ENCODE measurements at regions not wholly inside any gene's neighbourhood (a gene's known extent, or its start where the extent isn't known, plus 50 kb on each side); places are given as distances from the start of the nearest gene placed in this dataset.

GRCh38 chr5:35518104-35518503, 99.6 kb upstream of the SPEF2 start:
- no peaks in the 10 kb centered on the region for H3K27me3 ChIP-seq (ENCODE audit: insufficient read depth in 3 of 3, low read length in 2 of 3)
- H3K4me3 ChIP-seq = no peak overlapping the region
- no peak for ATAC-seq
- no peaks in the 10 kb centered on the region for H3K4me1 ChIP-seq
- TF ChIP-seq, protein P1, sequence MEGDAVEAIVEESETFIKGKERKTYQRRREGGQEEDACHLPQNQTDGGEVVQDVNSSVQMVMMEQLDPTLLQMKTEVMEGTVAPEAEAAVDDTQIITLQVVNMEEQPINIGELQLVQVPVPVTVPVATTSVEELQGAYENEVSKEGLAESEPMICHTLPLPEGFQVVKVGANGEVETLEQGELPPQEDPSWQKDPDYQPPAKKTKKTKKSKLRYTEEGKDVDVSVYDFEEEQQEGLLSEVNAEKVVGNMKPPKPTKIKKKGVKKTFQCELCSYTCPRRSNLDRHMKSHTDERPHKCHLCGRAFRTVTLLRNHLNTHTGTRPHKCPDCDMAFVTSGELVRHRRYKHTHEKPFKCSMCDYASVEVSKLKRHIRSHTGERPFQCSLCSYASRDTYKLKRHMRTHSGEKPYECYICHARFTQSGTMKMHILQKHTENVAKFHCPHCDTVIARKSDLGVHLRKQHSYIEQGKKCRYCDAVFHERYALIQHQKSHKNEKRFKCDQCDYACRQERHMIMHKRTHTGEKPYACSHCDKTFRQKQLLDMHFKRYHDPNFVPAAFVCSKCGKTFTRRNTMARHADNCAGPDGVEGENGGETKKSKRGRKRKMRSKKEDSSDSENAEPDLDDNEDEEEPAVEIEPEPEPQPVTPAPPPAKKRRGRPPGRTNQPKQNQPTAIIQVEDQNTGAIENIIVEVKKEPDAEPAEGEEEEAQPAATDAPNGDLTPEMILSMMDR (IDR thresholded peaks at IDR 0.05) = no peak
- 79 to 82% (median 81%) methylated on average over 1 of the region's 1 CpG for WGBS, 3 donors
- intact Hi-C loops (cut with DNase I) = no loop called here
- no peaks in the 10 kb centered on the region for H3K9me3 ChIP-seq
- DNase-seq = no peak
- H3K27ac ChIP-seq = no peak overlapping the region
- H3K36me3 ChIP-seq (ENCODE audit: insufficient read depth in 1 of 2, low read depth in 1 of 2) = no peaks in the 10 kb centered on the region

DNA sequence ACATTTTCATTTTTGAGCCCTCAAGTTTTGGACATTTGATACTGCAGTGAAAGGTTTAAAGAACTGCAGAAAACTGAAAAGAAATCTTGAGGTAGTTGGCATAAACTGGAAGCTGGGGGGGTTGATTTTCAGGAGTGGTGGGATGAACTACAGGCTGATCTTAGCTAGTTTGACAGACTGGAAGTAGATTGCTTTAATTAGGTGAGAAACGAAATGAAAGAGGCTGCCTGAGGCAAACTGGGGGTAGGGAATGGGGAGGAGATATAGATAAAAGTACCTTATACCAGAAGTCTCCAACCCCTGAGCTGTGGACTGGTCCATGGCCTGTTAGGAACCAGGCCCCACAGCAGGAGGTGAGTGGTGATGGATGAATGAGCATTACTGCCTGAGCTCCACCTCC, 101.4 kb upstream of the SPEF2 start:
- WGBS, 3 donors = 31 to 40% (median 35%) methylated on average over 1 of the region's 1 CpG
- intact Hi-C loops (cut with DNase I) = no loop called here
- TF ChIP-seq, protein P1 (IDR thresholded peaks at IDR 0.05) = no peak
- ATAC-seq = no peak
- Histone ChIP-seq H3K36me3 (ENCODE audit: insufficient read depth in 1 of 2, low read depth in 1 of 2) (no peaks in the 10 kb centered on the region), H3K4me3 (no peak overlapping the region), H3K27me3 (ENCODE audit: insufficient read depth in 3 of 3, low read length in 2 of 3) (no peaks in the 10 kb centered on the region), H3K4me1 (no peaks in the 10 kb centered on the region), H3K27ac (no peak overlapping the region), H3K9me3 (no peaks in the 10 kb centered on the region)
- DNase-seq = no peak

GRCh38 chr5:35513612-35514011, 104.1 kb upstream of the SPEF2 start:
- Histone ChIP-seq H3K4me3 (no peak overlapping the region), H3K27me3 (ENCODE audit: insufficient read depth in 3 of 3, low read length in 2 of 3) (no peaks in the 10 kb centered on the region), H3K36me3 (ENCODE audit: insufficient read depth in 1 of 2, low read depth in 1 of 2) (no peaks in the 10 kb centered on the region), H3K4me1 (no peaks in the 10 kb centered on the region), H3K9me3 (no peaks in the 10 kb centered on the region), H3K27ac (no peak overlapping the region)
- WGBS, 3 donors = 89 to 94% (median 94%) methylated on average over 1 of the region's 1 CpG
- ATAC-seq (no peak), DNase-seq (no peak)
- TF ChIP-seq, protein P1 (IDR thresholded peaks at IDR 0.05) = no peak
- intact Hi-C loops (cut with DNase I) = no loop called here

DNA sequence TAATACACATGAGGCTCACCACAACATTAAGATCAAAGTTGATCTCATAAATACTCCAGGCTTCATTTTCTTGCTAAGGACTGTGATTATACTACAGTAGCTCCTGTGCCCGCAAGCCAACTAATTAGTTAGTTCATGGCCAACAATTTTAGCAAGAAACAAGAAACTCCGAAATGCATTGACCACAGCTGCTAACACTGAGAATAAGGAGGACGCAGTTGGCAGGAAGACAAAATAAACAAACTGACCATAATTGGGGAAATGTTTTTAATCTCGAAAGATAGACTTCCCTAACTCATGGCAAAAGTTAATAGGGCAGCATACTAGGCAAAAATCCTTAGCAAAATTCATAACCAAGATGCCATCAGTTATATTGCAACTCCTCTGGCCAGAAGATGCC, 115.5 kb upstream of the SPEF2 start:
- no peak overlapping the region for H3K27ac ChIP-seq
- no peaks in the 10 kb centered on the region for H3K4me1 ChIP-seq
- DNase-seq (no peak), ATAC-seq (no peak)
- no peaks in the 10 kb centered on the region for H3K36me3 ChIP-seq (ENCODE audit: insufficient read depth in 1 of 2, low read depth in 1 of 2)
- H3K9me3 ChIP-seq = peaks cover 7% of the 10 kb centered on the region
- peaks cover 0 to 2% (median 0%) of the 10 kb centered on the region in 3 donors for H3K27me3 ChIP-seq (ENCODE audit: insufficient read depth in 3 of 3, low read length in 2 of 3)
- intact Hi-C loops (cut with DNase I) = no loop called here
- H3K4me3 ChIP-seq = no peak overlapping the region
- TF ChIP-seq, protein P1 (IDR thresholded peaks at IDR 0.05) = no peak
- 64 to 75% (median 66%) methylated on average over 4 of the region's 4 CpGs for WGBS, 3 donors

- Histone ChIP-seq H3K4me1 (no peaks in the 10 kb centered on the region), H3K9me3 (no peaks in the 10 kb centered on the region), H3K27me3 (ENCODE audit: insufficient read depth in 3 of 3, low read length in 2 of 3) (peaks cover 0 to 1% (median 0%) of the 10 kb centered on the region in 3 donors), H3K27ac (no peak overlapping the region), H3K4me3 (no peak overlapping the region), H3K36me3 (ENCODE audit: insufficient read depth in 1 of 2, low read depth in 1 of 2) (no peaks in the 10 kb centered on the region)
- WGBS, 3 donors = 78 to 84% (median 80%) methylated on average over 3 of the region's 3 CpGs
- intact Hi-C loops (cut with DNase I) = no loop called here
- ATAC-seq (no peak), DNase-seq (no peak)
- TF ChIP-seq, protein P1 (IDR thresholded peaks at IDR 0.05) = no peak
These were observed 128.9 kb upstream of the SPEF2 start for GRCh38 chr5:35488791-35489190.

Measured in psoas muscle (tissue), 7 donors.